Activated T-cell treated with anti-CD3 and anti-CD28 coated beads, Interleukin-2, amount 50 U/mL, for 72 hours (primary cell): ENCODE measurements at regions not wholly inside any gene's neighbourhood (a gene's known extent, or its start where the extent isn't known, plus 50 kb on each side); places are given as distances from the start of the nearest gene placed in this dataset.

ENCODE experiments used
- ATAC-seq, 2 donors: fragments of 150-1000 bp; cut with Tn5 transposase; replicated peaks in 1 of 2; 2 replicates each; pipeline ENCODE4 v1.10.0; 2021; ENCODE audit warnings: moderate library complexity in 2 of 2, mild to moderate bottlenecking in 1 of 2
- DNase-seq, 2 donors: peaks; one replicate each; pipeline ENCODE4 v3.0.0; 2021 to 2022; ENCODE audit warnings: mixed read lengths in 1 of 2
- H3K27ac Mint-ChIP-seq: one replicate; pipeline ENCODE4 v1.8.0; 2022; ENCODE audit warnings: mild to moderate bottlenecking, moderate library complexity, mixed read lengths
- H3K27me3 Mint-ChIP-seq: one replicate; pipeline ENCODE4 v1.8.0; 2022; ENCODE audit warnings: low read depth, mixed read lengths
- H3K36me3 Mint-ChIP-seq, 2 donors: one replicate each; pipeline ENCODE4 v1.8.0; 2022; ENCODE audit warnings: mixed read lengths in 2 of 2, mild to moderate bottlenecking in 1 of 2; ENCODE audit not compliant: insufficient read depth in 2 of 2
- H3K4me1 Mint-ChIP-seq: one replicate; pipeline ENCODE4 v1.8.0; 2022; ENCODE audit warnings: low read depth, mixed read lengths
- H3K4me3 Mint-ChIP-seq, 2 donors: one replicate each; pipeline ENCODE4 v1.8.0; 2022; ENCODE audit warnings: mild to moderate bottlenecking in 2 of 2, mixed read lengths in 2 of 2, moderate library complexity in 2 of 2
- H3K9me3 Mint-ChIP-seq, 2 donors: one replicate each; pipeline ENCODE4 v1.8.0; 2022; ENCODE audit warnings: mixed read lengths in 2 of 2

DNA sequence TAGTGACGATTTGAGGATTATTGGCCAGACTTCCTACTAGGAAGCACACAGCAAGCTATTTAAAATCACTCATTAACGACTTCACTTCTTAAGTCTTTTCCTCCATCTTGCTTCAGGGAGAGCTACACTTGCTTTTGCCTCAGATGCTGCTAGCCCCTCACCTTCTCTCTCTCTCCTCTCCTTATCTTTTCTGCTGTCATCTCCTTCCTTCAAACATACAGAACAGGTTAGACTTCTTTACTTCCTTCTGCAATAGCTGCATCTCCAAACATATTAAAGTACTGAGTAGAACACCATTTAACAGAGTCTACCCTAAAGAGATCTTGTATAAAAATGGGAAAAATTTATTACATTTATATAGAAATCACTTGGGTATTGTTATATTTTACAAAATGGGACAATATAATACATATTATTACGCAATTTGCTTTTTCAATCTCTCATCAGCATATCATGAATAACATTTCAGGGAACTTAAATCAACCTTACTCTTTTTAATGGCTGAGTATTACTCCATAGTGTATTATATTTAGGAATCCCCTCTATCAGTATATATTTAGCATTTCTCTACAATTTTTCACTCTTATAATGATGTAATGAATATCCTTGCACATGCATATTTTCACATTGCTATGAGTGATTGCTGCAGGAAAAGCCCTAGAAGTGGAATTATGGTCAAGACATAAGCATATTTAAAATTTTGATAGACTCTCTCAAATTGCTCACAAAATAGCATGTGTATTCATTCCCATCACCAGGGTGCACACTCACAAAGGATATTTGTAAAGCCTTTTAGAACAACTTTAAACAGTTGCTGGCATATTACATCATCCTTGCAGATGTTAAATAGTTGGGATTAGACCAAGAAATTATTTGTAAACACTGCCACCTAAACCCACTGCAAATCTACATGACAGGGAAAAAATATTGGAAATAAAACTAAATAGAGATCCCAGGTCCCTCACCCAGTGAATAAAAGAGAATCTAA, 164.5 kb upstream of the NFIB start:
- no peaks in the 10 kb centered on the region for H3K36me3 Mint-ChIP-seq
- ATAC-seq (no peak), DNase-seq (no peak)
- peaks cover 0 to 2% of the 10 kb centered on the region in 2 donors for H3K9me3 Mint-ChIP-seq
- no peak overlapping the region for H3K27ac Mint-ChIP-seq
- H3K27me3 Mint-ChIP-seq: no peaks in the 10 kb centered on the region
- no peak overlapping the region for H3K4me3 Mint-ChIP-seq
- no peaks in the 10 kb centered on the region for H3K4me1 Mint-ChIP-seq

DNA sequence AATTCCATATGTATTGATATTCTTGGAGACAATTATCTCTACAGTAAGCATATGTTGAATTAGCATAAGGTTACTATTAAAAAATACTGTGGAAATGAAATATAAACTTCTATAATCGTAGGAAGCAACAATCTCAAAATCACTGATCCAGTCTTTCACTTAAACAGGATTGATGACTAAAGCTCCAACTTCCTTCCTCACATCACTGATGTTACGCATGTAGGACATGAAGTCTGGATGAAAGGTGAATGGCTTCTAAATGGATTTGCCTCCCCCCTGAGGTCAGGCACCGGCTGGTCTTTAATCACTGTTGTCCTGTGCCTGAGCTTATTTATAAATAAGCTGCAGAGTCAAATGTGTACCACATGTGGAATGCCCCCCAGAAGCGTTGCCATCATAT, 157.1 kb upstream of the NFIB start:
- H3K4me1 Mint-ChIP-seq: no peaks in the 10 kb centered on the region
- no peak for DNase-seq
- no peaks in the 10 kb centered on the region for H3K9me3 Mint-ChIP-seq
- H3K27me3 Mint-ChIP-seq: peaks cover 13% of the 10 kb centered on the region
- ATAC-seq: no peak
- no peak overlapping the region for H3K4me3 Mint-ChIP-seq
- H3K27ac Mint-ChIP-seq: no peak overlapping the region
- no peaks in the 10 kb centered on the region for H3K36me3 Mint-ChIP-seq

DNA sequence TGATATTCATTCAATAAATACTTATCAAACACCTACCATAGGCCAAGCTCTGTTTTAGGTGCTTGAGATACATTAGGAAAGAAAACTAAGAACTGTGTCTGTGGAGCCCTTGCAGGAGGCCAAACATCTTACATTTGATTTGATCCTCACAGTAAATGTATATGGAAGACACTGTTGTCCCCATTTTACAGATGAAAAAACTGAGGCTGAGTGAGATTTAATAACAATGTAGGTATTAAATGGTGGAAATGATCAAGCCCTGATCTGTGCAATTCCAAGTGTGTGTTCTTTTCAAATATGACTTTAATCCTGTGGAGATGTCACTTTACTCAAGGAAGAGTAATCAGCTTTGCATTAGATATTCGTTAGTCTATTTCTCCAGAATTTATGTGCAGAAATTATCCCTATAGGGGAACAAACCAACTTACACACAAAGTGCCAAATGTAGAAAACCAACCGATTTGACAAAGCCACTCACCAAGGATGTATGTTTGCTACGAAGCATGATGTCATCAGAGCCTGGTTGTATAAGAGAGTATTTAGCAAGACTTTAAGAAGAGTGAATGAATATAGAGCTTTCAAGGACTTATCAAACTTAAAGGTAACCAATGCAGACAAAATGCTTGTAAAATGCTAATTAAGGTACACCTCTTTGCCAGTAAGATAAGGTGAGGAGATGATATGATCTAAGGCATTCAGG, 153.9 kb upstream of the NFIB start:
- Mint-ChIP-seq H3K9me3 (no peaks in the 10 kb centered on the region), H3K27me3 (peaks cover 20% of the 10 kb centered on the region), H3K36me3 (no peaks in the 10 kb centered on the region), H3K4me3 (no peak overlapping the region), H3K4me1 (no peaks in the 10 kb centered on the region), H3K27ac (no peak overlapping the region)
- no peak for ATAC-seq
- no peak for DNase-seq

DNA sequence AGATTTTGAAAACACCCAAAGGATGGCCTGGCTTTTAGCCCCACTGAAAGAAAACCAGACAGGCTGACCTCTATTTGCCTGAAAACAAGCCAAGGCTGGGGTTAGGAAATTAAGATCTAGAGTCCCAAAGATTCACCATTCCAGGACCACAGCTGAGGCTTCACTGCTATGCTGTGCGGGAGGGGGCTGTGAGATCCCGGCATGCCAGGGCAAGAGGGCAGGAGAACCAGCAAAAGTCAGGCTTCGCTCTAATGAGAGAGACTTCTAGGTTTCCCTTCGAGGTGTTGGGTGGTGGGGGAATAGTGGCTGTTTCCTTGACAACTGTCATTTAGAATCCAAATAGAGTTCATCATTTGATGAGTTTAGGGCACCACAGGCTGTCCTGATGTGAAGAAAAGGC, 152.9 kb upstream of the NFIB start:
- Mint-ChIP-seq H3K9me3 (no peaks in the 10 kb centered on the region), H3K36me3 (no peaks in the 10 kb centered on the region), H3K27ac (no peak overlapping the region), H3K27me3 (peaks cover 20% of the 10 kb centered on the region), H3K4me3 (no peak overlapping the region), H3K4me1 (no peaks in the 10 kb centered on the region)
- DNase-seq: no peak
- no peak for ATAC-seq

- Mint-ChIP-seq H3K9me3 (no peaks in the 10 kb centered on the region), H3K4me3 (no peak overlapping the region), H3K4me1 (no peaks in the 10 kb centered on the region), H3K27ac (no peak overlapping the region), H3K27me3 (peaks cover 20% of the 10 kb centered on the region), H3K36me3 (no peaks in the 10 kb centered on the region)
- DNase-seq (no peak), ATAC-seq (no peak)
Measured at GRCh38 chr9:14466429-14466818, 152.5 kb upstream of the NFIB start.

GRCh38 chr9:14462950-14463349, 149.0 kb upstream of the NFIB start:
- no peaks in the 10 kb centered on the region for H3K36me3 Mint-ChIP-seq
- ATAC-seq (no peak), DNase-seq (no peak)
- H3K9me3 Mint-ChIP-seq: no peaks in the 10 kb centered on the region
- H3K27ac Mint-ChIP-seq: no peak overlapping the region
- H3K27me3 Mint-ChIP-seq: peaks cover 9% of the 10 kb centered on the region
- H3K4me3 Mint-ChIP-seq: no peak overlapping the region
- H3K4me1 Mint-ChIP-seq: no peaks in the 10 kb centered on the region

GRCh38 chr9:14455243-14455642, 141.3 kb upstream of the NFIB start:
- H3K4me3 Mint-ChIP-seq: no peak overlapping the region
- DNase-seq (no peak), ATAC-seq (no peak)
- no peak overlapping the region for H3K27ac Mint-ChIP-seq
- H3K36me3 Mint-ChIP-seq: no peaks in the 10 kb centered on the region
- H3K27me3 Mint-ChIP-seq: peaks cover 4% of the 10 kb centered on the region
- no peaks in the 10 kb centered on the region for H3K9me3 Mint-ChIP-seq
- no peaks in the 10 kb centered on the region for H3K4me1 Mint-ChIP-seq

DNA sequence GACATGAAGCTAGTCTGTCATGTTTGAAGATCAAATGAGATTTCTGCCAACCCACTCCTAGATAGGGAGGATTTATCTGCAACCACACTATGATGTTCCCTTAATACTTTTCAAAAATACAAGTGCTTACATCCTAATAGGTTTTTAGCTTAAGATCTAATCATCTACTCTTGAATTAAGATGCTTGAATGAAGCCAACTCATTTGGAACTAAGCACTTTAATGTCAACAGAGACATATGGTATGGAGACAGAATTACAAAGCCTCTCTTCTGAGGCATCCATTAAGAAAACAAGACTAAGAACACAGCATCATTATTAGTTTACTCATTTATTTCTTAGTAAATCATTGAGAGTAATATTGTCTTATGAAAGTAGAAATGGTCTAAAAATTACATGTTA, 139.3 kb upstream of the NFIB start:
- ATAC-seq (no peak), DNase-seq (no peak)
- H3K27me3 Mint-ChIP-seq: peaks cover 7% of the 10 kb centered on the region
- no peaks in the 10 kb centered on the region for H3K36me3 Mint-ChIP-seq
- H3K4me1 Mint-ChIP-seq: no peaks in the 10 kb centered on the region
- no peak overlapping the region for H3K4me3 Mint-ChIP-seq
- H3K9me3 Mint-ChIP-seq: peaks cover 0 to 1% of the 10 kb centered on the region in 2 donors
- H3K27ac Mint-ChIP-seq: no peak overlapping the region

GRCh38 chr9:14452539-14452938, 138.6 kb upstream of the NFIB start:
- H3K27ac Mint-ChIP-seq: no peak overlapping the region
- H3K27me3 Mint-ChIP-seq: peaks cover 7% of the 10 kb centered on the region
- no peaks in the 10 kb centered on the region for H3K36me3 Mint-ChIP-seq
- H3K9me3 Mint-ChIP-seq: peaks cover 0 to 1% of the 10 kb centered on the region in 2 donors
- no peaks in the 10 kb centered on the region for H3K4me1 Mint-ChIP-seq
- ATAC-seq (no peak), DNase-seq (no peak)
- H3K4me3 Mint-ChIP-seq: no peak overlapping the region

- Mint-ChIP-seq H3K4me1 (no peaks in the 10 kb centered on the region), H3K36me3 (no peaks in the 10 kb centered on the region), H3K27me3 (peaks cover 7% of the 10 kb centered on the region), H3K27ac (no peak overlapping the region), H3K4me3 (no peak overlapping the region), H3K9me3 (peaks cover 0 to 1% of the 10 kb centered on the region in 2 donors)
- no peak for ATAC-seq
- DNase-seq: no peak
Measured at GRCh38 chr9:14451949-14452348, 138.0 kb upstream of the NFIB start.

DNA sequence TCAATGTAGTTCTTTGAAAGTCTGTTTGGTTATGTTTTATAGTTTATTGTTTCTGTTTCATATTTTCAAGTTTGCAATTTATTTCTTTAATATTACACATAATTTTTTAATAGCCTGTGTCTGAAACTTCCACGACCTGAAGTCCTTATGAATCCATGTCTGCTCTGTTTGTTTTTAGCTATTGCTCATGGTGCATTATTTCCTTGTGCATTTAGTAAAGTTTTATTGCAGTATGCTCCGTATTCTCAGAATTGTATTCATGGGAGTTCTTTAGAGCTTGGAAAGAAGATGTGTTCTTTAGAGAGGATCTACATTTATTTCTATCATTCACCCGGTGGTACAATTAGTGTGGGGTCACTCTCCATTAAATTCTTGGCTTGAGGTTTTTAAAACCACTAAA, 133.2 kb upstream of the NFIB start:
- DNase-seq (no peak), ATAC-seq (no peak)
- H3K4me1 Mint-ChIP-seq: no peaks in the 10 kb centered on the region
- peaks cover 7% of the 10 kb centered on the region for H3K27me3 Mint-ChIP-seq
- H3K27ac Mint-ChIP-seq: no peak overlapping the region
- no peak overlapping the region for H3K4me3 Mint-ChIP-seq
- H3K36me3 Mint-ChIP-seq: no peaks in the 10 kb centered on the region
- peaks cover 0 to 1% of the 10 kb centered on the region in 2 donors for H3K9me3 Mint-ChIP-seq

- Mint-ChIP-seq H3K27ac (no peak overlapping the region), H3K4me3 (no peak overlapping the region), H3K4me1 (no peaks in the 10 kb centered on the region), H3K9me3 (peaks cover 0 to 1% of the 10 kb centered on the region in 2 donors), H3K36me3 (no peaks in the 10 kb centered on the region), H3K27me3 (peaks cover 7% of the 10 kb centered on the region)
- no peak for ATAC-seq
- no peak for DNase-seq
Measured at GRCh38 chr9:14445946-14446345, 132.0 kb upstream of the NFIB start.

- no peak overlapping the region for H3K4me3 Mint-ChIP-seq
- no peaks in the 10 kb centered on the region for H3K9me3 Mint-ChIP-seq
- peaks cover 1% of the 10 kb centered on the region for H3K27me3 Mint-ChIP-seq
- H3K36me3 Mint-ChIP-seq: no peaks in the 10 kb centered on the region
- H3K4me1 Mint-ChIP-seq: no peaks in the 10 kb centered on the region
- DNase-seq (no peak), ATAC-seq (no peak)
- H3K27ac Mint-ChIP-seq: no peak overlapping the region
Measured at GRCh38 chr9:14442956-14443355, 129.0 kb upstream of the NFIB start.
